Pancreas (tissue), 10 donors: ENCODE measurements at regions not wholly inside any gene's neighbourhood (a gene's known extent, or its start where the extent isn't known, plus 50 kb on each side); places are given as distances from the start of the nearest gene placed in this dataset.

Experiments
- ATAC-seq, 4 donors: fragments of 200-7000 bp; cut with Tn5 transposase; one replicate each; pipeline versions ENCODE4 v1.8.0 to v1.9.1; 2020; ENCODE audit warnings: mild to moderate bottlenecking in 4 of 4, moderate library complexity in 4 of 4
- DNase-seq, 6 donors: peaks; one replicate each; pipeline ENCODE4 v3.0.0-alpha.2; 2020
- FAIRE-seq: peaks from 2 replicates; lab custom pipeline; 2012; peaks lifted over from hg19 to GRCh38; lab: Jason Lieb, UNC
- H3K27ac ChIP-seq, 4 donors: fragments of 200-600 bp; sonication (generic); 1 replicate in 3 of 4; 2 replicates in 1 of 4; pipeline versions ENCODE4 v1.5.0 to v1.8.0; 2020
- H3K27me3 ChIP-seq, 4 donors: fragments of 200-600 bp; one replicate each; pipeline ENCODE4 v1.8.0; 2021
- H3K36me3 ChIP-seq, 3 donors: fragments of 200-600 bp; sonication (generic) in 1 of 3; one replicate each; pipeline versions ENCODE4 v1.5.0 to v1.8.0; 2020 to 2021
- H3K4me1 ChIP-seq, 3 donors: fragments of 200-600 bp; one replicate each; pipeline ENCODE4 v1.8.0; 2021
- H3K4me3 ChIP-seq, 4 donors: fragments of 200-600 bp; sonication (generic) in 2 of 4; one replicate each; pipeline versions ENCODE4 v1.5.0 to v1.8.0; 2020 to 2021
- H3K9me3 ChIP-seq, 4 donors: fragments of 200-600 bp; one replicate each; pipeline ENCODE4 v1.8.0; 2021
- CTCF ChIP-seq, 4 donors: fragments of 200-600 bp; sonication (generic) in 3 of 4; IDR thresholded peaks; one replicate each; pipeline versions ENCODE4 v1.5.0 to v1.8.0; 2021; ENCODE audit warnings: antibody characterized with exemption in 4 of 4
- WGBS, 2 donors: extraction: QIAGEN DNeasy Blood & Tissue Kit; methylation state at CpG; one replicate each; pipeline ENCODE4 v1.1.7; 2013; 5-methylcytosine and 5-hydroxymethylcytosine counted together
- intact Hi-C, 3 donors: fragments of 100-400 bp; cut with DNase I; formaldehyde crosslinking; loops; one replicate each; pipeline versions ENCODE4 v1.11.1 to v1.14.2; 2022
- donor health status: healthy with polysubstance abuse.
- donor health status: DM: no; HTN: no; CAD: no; lungs with moderate emphysema.
- donor health status: DM: no; HTN: no; CAD: no.
- donor health status: control.
- donor health status: control.
- donor health status: Bipolar disorder and iron deficiency.
- donor health status: DM: yes; HTN: yes; CAD: no.
- donor health status: DM: no; HTN: no; CAD: no.
- donor health status: DM: no; HTN: no; CAD: no.
- donor health status: DM: yes; HTN: yes; CAD: no.

DNA sequence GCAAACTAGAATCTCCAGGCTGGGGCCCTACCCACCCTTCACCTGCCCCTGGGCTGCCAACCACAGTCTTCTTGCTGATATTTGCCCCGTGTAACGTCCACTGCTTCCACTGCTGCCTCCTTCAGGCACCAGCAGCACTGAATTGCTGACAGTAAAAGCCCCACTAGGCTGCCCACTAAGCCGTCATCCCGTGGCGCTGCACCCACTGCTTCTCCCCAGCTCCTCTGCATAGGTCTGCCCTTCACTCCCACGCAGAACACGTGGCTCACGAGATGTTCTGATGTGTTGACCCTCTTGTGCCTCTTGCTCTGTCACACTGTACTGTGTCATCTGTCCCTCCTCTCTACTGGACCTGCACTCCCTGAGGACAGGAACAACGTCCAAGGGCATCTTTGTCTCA lies 86.3 kb upstream of the HIVEP1 start:
- Histone ChIP-seq H3K4me1 (no peaks in the 10 kb centered on the region), H3K4me3 (no peak overlapping the region), H3K27ac (no peak overlapping the region), H3K27me3 (no peaks in the 10 kb centered on the region), H3K9me3 (no peaks in the 10 kb centered on the region), H3K36me3 (no peaks in the 10 kb centered on the region)
- intact Hi-C loops, result no loop called here
- FAIRE-seq, result no peak
- no peak for TF ChIP-seq CTCF (IDR thresholded peaks at IDR 0.05)
- no peak for ATAC-seq
- 87 to 90% methylated on average over 9 of the region's 9 CpGs for WGBS, 2 donors
- DNase-seq, result no peak

- FAIRE-seq, result no peak
Measured at GRCh38 chr6:11923621-11924020, 88.5 kb upstream of the HIVEP1 start.

GRCh38 chr6:11922901-11923300 lies 89.2 kb upstream of the HIVEP1 start:
- Histone ChIP-seq H3K4me3 (no peak overlapping the region), H3K27ac (no peak overlapping the region), H3K4me1 (no peaks in the 10 kb centered on the region), H3K27me3 (no peaks in the 10 kb centered on the region), H3K36me3 (no peaks in the 10 kb centered on the region), H3K9me3 (no peaks in the 10 kb centered on the region)
- no peak for FAIRE-seq
- 98% methylated on average over 2 of the region's 2 CpGs for WGBS, 2 donors
- ATAC-seq, result no peak
- intact Hi-C loops, result no loop called here
- TF ChIP-seq CTCF (IDR thresholded peaks at IDR 0.05), result no peak
- no peak for DNase-seq

More at GRCh38 chr6:11923621-11924020, 88.5 kb upstream of the HIVEP1 start:
- Histone ChIP-seq H3K27ac (no peak overlapping the region), H3K9me3 (no peaks in the 10 kb centered on the region), H3K4me1 (no peaks in the 10 kb centered on the region), H3K4me3 (no peak overlapping the region), H3K36me3 (no peaks in the 10 kb centered on the region), H3K27me3 (no peaks in the 10 kb centered on the region)
- intact Hi-C loops, result no loop called here
- DNase-seq (no peak), ATAC-seq (no peak)
- no peak for TF ChIP-seq CTCF (IDR thresholded peaks at IDR 0.05)
- 94 to 97% methylated on average over 3 of the region's 3 CpGs for WGBS, 2 donors

DNA sequence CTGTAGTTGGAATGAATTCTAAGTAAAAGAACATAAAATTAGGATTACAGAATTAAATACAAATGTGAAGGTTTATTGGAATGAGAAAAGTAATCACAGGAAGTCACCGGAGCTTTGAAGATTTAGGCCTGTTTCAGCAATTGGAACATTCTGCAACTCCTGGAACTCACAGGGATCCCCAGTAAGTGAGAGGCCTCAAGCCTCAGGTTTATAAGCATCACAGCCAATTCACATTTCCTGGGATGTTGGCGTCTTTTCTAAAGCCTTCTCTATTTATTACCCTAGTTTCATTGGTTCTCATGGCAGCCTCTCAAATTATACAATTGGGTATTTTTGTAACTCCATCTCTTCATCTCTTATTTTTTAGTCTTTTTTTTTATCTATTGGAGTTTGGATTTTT lies 90.4 kb upstream of the HIVEP1 start:
- Histone ChIP-seq H3K4me1 (no peaks in the 10 kb centered on the region), H3K9me3 (no peaks in the 10 kb centered on the region), H3K27ac (no peak overlapping the region), H3K4me3 (no peak overlapping the region), H3K27me3 (no peaks in the 10 kb centered on the region), H3K36me3 (no peaks in the 10 kb centered on the region)
- no peak for TF ChIP-seq CTCF (IDR thresholded peaks at IDR 0.05)
- FAIRE-seq (no peak), ATAC-seq (no peak), DNase-seq (no peak)
- WGBS, 2 donors, result 93 to 96% methylated on average over 2 of the region's 2 CpGs
- intact Hi-C loops, result no loop called here

DNA sequence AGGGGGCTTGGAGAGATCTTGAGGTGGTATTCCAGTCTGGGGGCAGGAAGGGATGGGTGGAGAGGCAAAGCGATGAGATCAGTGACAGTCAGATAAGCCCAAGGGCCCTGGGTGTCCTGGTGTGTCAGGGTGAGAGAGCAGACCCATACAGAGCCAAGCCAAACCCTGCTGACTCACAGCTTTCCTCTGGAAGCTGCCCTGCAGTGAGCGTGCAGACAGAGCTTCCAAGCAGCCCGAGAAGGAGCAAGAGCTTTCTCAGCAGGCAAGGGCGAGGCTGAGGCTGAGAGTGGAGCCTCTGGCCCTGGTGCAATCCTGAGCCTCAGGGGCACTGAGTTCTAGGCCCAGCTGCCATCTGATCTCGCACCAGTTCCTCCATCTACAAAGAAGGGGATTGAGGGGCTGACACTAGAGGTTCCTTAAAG lies 91.1 kb upstream of the HIVEP1 start:
- DNase-seq, result no peak
- FAIRE-seq, result no peak
- no peaks in the 10 kb centered on the region for H3K36me3 ChIP-seq
- H3K4me3 ChIP-seq, result no peak overlapping the region
- no peak for TF ChIP-seq CTCF (IDR thresholded peaks at IDR 0.05)
- peak in 3 of 4 donors; percentile 62 to 84 (median 75) for ATAC-seq
- H3K27me3 ChIP-seq, result no peaks in the 10 kb centered on the region
- WGBS, 2 donors, result 81 to 87% methylated on average over 5 of the region's 5 CpGs
- H3K4me1 ChIP-seq, result no peaks in the 10 kb centered on the region
- intact Hi-C loops, result no loop called here
- no peak overlapping the region for H3K27ac ChIP-seq
- no peaks in the 10 kb centered on the region for H3K9me3 ChIP-seq
